Fibroblast of lung (primary cell): ENCODE measurements at regions not wholly inside any gene's neighbourhood (a gene's known extent, or its start where the extent isn't known, plus 50 kb on each side); places are given as distances from the start of the nearest gene placed in this dataset.

Source experiments
- DNase-seq, 2 donors: peaks; one replicate each; pipeline versions ENCODE4 v3.0.0 to v3.0.0-alpha.2; 2010; ENCODE audit warnings: low read depth in 2 of 2
- H2AFZ ChIP-seq: 2 replicates; pipeline ENCODE4 v1.5.1; 2012; ENCODE audit warnings: low read length, control low read depth, inconsistent platforms
- H3K27ac ChIP-seq: 2 replicates; pipeline ENCODE4 v1.5.1; 2011; ENCODE audit warnings: low read length, control low read depth; ENCODE audit not compliant: insufficient read depth
- H3K27me3 ChIP-seq: 2 replicates; pipeline ENCODE4 v1.5.1; 2011; ENCODE audit warnings: mild to moderate bottlenecking, low read length; ENCODE audit not compliant: control insufficient read depth, insufficient read depth
- H3K36me3 ChIP-seq: 2 replicates; pipeline ENCODE4 v1.5.1; 2011; ENCODE audit warnings: low read length; ENCODE audit not compliant: control insufficient read depth, insufficient read depth
- H3K4me1 ChIP-seq: 2 replicates; pipeline ENCODE4 v1.5.1; 2011; ENCODE audit warnings: low read length; ENCODE audit not compliant: control insufficient read depth, insufficient read depth; ENCODE audit errors: extremely low read depth
- H3K4me2 ChIP-seq: 2 replicates; pipeline ENCODE4 v1.5.1; 2011; ENCODE audit warnings: low read length, control low read depth; ENCODE audit not compliant: insufficient read depth; ENCODE audit errors: extremely low read depth
- H3K4me3 ChIP-seq, 4 experiments: fragments of 200-600 bp in 1 of 4; sonication (generic) in 1 of 4; replicated peaks in 1 of 4; 2 replicates each; pipeline ENCODE4 v1.5.1; 2011 to 2016; ENCODE audit warnings: low read length in 4 of 4, low read depth in 3 of 4, mild to moderate bottlenecking in 3 of 4, control low read depth in 2 of 4, inconsistent platforms in 1 of 4, mixed read lengths in 1 of 4; ENCODE audit not compliant: insufficient read depth in 1 of 4; ENCODE audit errors: control extremely low read depth in 1 of 4
- H3K79me2 ChIP-seq: 2 replicates; pipeline ENCODE4 v1.5.1; 2012; ENCODE audit warnings: mild to moderate bottlenecking, low read length, inconsistent platforms; ENCODE audit not compliant: control insufficient read depth, insufficient read depth
- H3K9ac ChIP-seq: 2 replicates; pipeline ENCODE4 v1.5.1; 2011; ENCODE audit warnings: mild to moderate bottlenecking, low read length, control low read depth; ENCODE audit not compliant: insufficient read depth
- H3K9me3 ChIP-seq: 2 replicates; pipeline ENCODE4 v1.5.1; 2012; ENCODE audit warnings: low read depth, low read length; ENCODE audit not compliant: control insufficient read depth, insufficient read depth
- H4K20me1 ChIP-seq: 2 replicates; pipeline ENCODE4 v1.5.1; 2011; ENCODE audit warnings: low read length; ENCODE audit not compliant: control insufficient read depth, insufficient read depth; ENCODE audit errors: extremely low read depth
- CTCF ChIP-seq, 2 donors: IDR thresholded peaks in 1 of 2; conservative IDR thresholded peaks in 1 of 2; 1 replicate in 1 of 2; 2 replicates in 1 of 2; pipeline ENCODE4 v1.5.1; 2011 to 2012; ENCODE audit warnings: low read length in 2 of 2, control low read depth in 1 of 2, inconsistent platforms in 1 of 2, low read depth in 1 of 2, mild to moderate bottlenecking in 1 of 2
- EZH2 ChIP-seq: IDR thresholded peaks from 2 replicates; pipeline ENCODE4 v1.5.1; 2012; ENCODE audit warnings: low read length, control low read depth, mild to moderate bottlenecking; ENCODE audit errors: missing control alignments

- H3K9me3 ChIP-seq: no peaks in the 10 kb centered on the region
- no peak overlapping the region for H3K27ac ChIP-seq
- TF ChIP-seq CTCF (conservative IDR thresholded peaks at IDR 0.05 in 1 of 2, IDR thresholded peaks at IDR 0.05 in 1 of 2; ENCODE audit: low read depth in 1 of 2, low read length in 2 of 2) (no peak), EZH2 (no peak)
- H3K4me3 ChIP-seq: no peak overlapping the region
- H3K27me3 ChIP-seq: no peaks in the 10 kb centered on the region
- H4K20me1 ChIP-seq: no peaks in the 10 kb centered on the region
- H3K36me3 ChIP-seq: no peaks in the 10 kb centered on the region
- no peak for DNase-seq
- no peak overlapping the region for H3K9ac ChIP-seq
- H3K4me1 ChIP-seq: no peaks in the 10 kb centered on the region
- no peak overlapping the region for H3K4me2 ChIP-seq
- no peaks in the 10 kb centered on the region for H3K79me2 ChIP-seq
- H2AFZ ChIP-seq: no peak overlapping the region
Measured at GRCh38 chr4:18197467-18197866, 175.9 kb upstream of the LCORL start.

- H3K4me3 ChIP-seq: no peak overlapping the region
- H4K20me1 ChIP-seq: no peaks in the 10 kb centered on the region
- H3K36me3 ChIP-seq: no peaks in the 10 kb centered on the region
Measured at GRCh38 chr4:18194278-18194677, 172.7 kb upstream of the LCORL start.

GRCh38 chr4:18192901-18193300 lies 171.3 kb upstream of the LCORL start:
- Histone ChIP-seq H3K4me3 (no peak overlapping the region), H4K20me1 (no peaks in the 10 kb centered on the region), H2AFZ (no peak overlapping the region), H3K4me2 (no peak overlapping the region), H3K36me3 (no peaks in the 10 kb centered on the region), H3K9ac (no peak overlapping the region), H3K27me3 (no peaks in the 10 kb centered on the region), H3K9me3 (no peaks in the 10 kb centered on the region), H3K27ac (no peak overlapping the region), H3K4me1 (no peaks in the 10 kb centered on the region), H3K79me2 (no peaks in the 10 kb centered on the region)
- DNase-seq: no peak
- TF ChIP-seq EZH2 (no peak), CTCF (conservative IDR thresholded peaks at IDR 0.05 in 1 of 2, IDR thresholded peaks at IDR 0.05 in 1 of 2; ENCODE audit: low read depth in 1 of 2, low read length in 2 of 2) (no peak)

More at GRCh38 chr4:18194278-18194677, 172.7 kb upstream of the LCORL start:
- no peaks in the 10 kb centered on the region for H3K9me3 ChIP-seq
- TF ChIP-seq EZH2 (no peak), CTCF (conservative IDR thresholded peaks at IDR 0.05 in 1 of 2, IDR thresholded peaks at IDR 0.05 in 1 of 2; ENCODE audit: low read depth in 1 of 2, low read length in 2 of 2) (no peak)
- no peaks in the 10 kb centered on the region for H3K79me2 ChIP-seq
- no peaks in the 10 kb centered on the region for H3K4me1 ChIP-seq
- no peak overlapping the region for H3K9ac ChIP-seq
- no peak overlapping the region for H3K27ac ChIP-seq
- no peaks in the 10 kb centered on the region for H3K27me3 ChIP-seq
- H3K4me2 ChIP-seq: no peak overlapping the region
- no peak overlapping the region for H2AFZ ChIP-seq
- no peak for DNase-seq
